ENCODE measurements at regions not wholly inside any gene's neighbourhood (a gene's known extent, or its start where the extent isn't known, plus 50 kb on each side); places are given as distances from the start of the nearest gene placed in this dataset.
"Not testable (repeated sequence)": the region's sequence is repeated elsewhere in the genome, so short reads cannot be mapped to it uniquely, and the experiment has no call there.

DNA sequence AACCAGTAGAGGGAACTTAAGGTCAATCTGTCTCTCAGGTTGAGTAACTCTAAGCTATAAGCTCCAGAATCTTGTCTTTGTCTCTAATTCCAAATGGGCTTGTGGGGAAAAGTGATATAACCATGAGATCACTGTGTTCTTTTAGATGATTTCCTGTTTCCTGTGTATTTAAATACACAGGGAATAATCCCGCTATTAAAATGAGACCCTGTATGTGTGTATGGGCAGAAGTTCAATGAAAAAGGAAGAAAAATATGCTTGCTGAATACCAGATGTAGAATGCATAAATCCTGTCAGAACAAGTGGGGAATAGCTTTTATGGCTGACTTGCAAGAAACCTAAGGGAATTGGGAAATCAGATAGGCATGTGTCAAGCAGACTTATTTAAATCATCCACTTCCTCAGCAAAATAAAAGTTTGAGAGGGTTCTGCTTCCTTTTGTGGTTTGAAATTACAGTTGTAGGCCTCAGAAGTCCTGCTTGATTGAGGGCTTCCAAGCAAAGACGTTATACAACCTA is 164.7 kb upstream of the PDE7B start:
- no peaks in the 10 kb centered on the region for H3K36me3 Mint-ChIP-seq (ENCODE audit: unreplicated experiment)
- peak overlapping the region; percentile 49 for H3K27ac Mint-ChIP-seq (ENCODE audit: unreplicated experiment)
- DNase-seq (ENCODE audit: extremely low spot score, unreplicated experiment), result no peak
- no peaks in the 10 kb centered on the region for H3K27me3 Mint-ChIP-seq (ENCODE audit: unreplicated experiment)
- H3K9me3 Mint-ChIP-seq (ENCODE audit: unreplicated experiment), result peaks cover 3% of the 10 kb centered on the region
- no peak overlapping the region for H3K4me3 Mint-ChIP-seq (ENCODE audit: unreplicated experiment)
- TF ChIP-seq, protein P1, sequence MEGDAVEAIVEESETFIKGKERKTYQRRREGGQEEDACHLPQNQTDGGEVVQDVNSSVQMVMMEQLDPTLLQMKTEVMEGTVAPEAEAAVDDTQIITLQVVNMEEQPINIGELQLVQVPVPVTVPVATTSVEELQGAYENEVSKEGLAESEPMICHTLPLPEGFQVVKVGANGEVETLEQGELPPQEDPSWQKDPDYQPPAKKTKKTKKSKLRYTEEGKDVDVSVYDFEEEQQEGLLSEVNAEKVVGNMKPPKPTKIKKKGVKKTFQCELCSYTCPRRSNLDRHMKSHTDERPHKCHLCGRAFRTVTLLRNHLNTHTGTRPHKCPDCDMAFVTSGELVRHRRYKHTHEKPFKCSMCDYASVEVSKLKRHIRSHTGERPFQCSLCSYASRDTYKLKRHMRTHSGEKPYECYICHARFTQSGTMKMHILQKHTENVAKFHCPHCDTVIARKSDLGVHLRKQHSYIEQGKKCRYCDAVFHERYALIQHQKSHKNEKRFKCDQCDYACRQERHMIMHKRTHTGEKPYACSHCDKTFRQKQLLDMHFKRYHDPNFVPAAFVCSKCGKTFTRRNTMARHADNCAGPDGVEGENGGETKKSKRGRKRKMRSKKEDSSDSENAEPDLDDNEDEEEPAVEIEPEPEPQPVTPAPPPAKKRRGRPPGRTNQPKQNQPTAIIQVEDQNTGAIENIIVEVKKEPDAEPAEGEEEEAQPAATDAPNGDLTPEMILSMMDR (IDR thresholded peaks at IDR 0.05), result no peak
- peaks cover 20% of the 10 kb centered on the region for H3K4me1 Mint-ChIP-seq (ENCODE audit: unreplicated experiment)

DNA sequence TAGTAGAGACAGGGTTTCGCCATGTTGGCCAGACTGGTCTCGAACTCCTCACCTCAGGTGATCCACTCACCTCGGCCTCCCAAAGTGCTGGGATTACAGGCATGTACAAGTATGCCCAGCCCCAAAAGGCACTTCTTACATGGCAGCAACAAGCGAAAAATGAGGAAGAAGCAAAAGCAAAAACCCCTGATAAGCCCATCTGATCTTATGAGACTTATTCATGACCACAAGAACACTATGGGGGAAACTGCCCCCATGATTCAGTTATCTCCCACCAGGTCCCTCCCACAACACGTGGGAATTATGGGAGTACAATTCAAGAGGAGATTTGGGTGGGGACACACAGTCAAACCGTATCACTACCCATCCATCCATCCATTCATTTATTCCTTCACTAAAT is 163.0 kb upstream of the PDE7B start:
- H3K9me3 Mint-ChIP-seq (ENCODE audit: unreplicated experiment); H3K27ac Mint-ChIP-seq (ENCODE audit: unreplicated experiment); H3K4me3 Mint-ChIP-seq (ENCODE audit: unreplicated experiment); DNase-seq (ENCODE audit: extremely low spot score, unreplicated experiment); H3K36me3 Mint-ChIP-seq (ENCODE audit: unreplicated experiment); H3K27me3 Mint-ChIP-seq (ENCODE audit: unreplicated experiment): not testable (repeated sequence)
- H3K4me1 Mint-ChIP-seq (ENCODE audit: unreplicated experiment), result peaks cover 27% of the 10 kb centered on the region

DNA sequence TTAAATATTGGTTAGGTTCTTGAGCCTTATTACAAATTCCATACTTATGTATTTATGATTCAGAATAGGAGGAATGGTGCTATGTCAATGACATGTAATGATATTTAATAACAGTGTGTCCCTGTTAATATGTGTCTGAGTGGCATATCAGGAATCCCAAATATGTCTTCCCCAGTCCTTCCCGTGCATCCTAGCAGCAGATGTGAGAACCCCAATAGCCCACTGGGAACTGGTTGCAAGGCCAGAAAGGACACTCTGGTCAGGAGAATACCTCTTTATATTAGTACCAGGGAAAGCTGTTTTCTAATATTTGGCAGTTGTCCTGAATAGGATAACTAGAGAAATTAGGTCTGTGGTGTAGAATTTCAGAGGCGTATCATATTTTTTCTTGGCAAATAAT is 159.1 kb upstream of the PDE7B start:
- DNase-seq (ENCODE audit: extremely low spot score, unreplicated experiment), result no peak

DNA sequence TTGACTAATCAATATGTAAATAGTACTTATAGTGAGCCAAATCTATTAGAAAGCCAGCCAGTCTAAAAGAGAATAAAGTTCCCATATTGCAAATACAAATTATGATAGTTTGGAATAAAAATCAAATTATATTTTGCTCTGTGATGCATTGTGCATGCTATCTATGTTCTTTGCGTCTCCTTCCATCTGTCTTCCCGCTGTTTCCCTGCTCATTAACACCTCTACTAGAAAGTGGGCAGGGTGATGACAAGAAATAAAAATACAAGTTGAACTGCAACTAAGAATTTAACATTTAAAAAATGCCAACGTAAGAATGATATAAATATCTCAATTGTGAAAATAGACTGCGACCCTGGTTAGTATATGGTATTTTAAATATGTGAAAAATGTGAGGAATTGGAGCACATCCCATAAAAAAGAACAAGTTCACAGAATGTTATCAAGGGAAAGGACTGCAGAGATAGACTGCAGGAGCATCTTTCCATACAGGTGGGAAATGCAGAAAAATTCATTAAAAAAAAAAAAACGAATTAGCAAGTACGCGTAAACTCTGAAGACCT is 157.6 kb upstream of the PDE7B start:
- DNase-seq (ENCODE audit: extremely low spot score, unreplicated experiment), result no peak
- peaks cover 16% of the 10 kb centered on the region for H3K4me1 Mint-ChIP-seq (ENCODE audit: unreplicated experiment)
- peaks cover 5% of the 10 kb centered on the region for H3K9me3 Mint-ChIP-seq (ENCODE audit: unreplicated experiment)
- H3K36me3 Mint-ChIP-seq (ENCODE audit: unreplicated experiment), result no peaks in the 10 kb centered on the region
- no peak overlapping the region for H3K4me3 Mint-ChIP-seq (ENCODE audit: unreplicated experiment)
- no peak overlapping the region for H3K27ac Mint-ChIP-seq (ENCODE audit: unreplicated experiment)
- TF ChIP-seq, protein P1 (IDR thresholded peaks at IDR 0.05), result no peak
- H3K27me3 Mint-ChIP-seq (ENCODE audit: unreplicated experiment), result no peaks in the 10 kb centered on the region

More for the DNA sequence above, 159.1 kb upstream of the PDE7B start:
- Mint-ChIP-seq H3K9me3 (ENCODE audit: unreplicated experiment) (peaks cover 5% of the 10 kb centered on the region), H3K36me3 (ENCODE audit: unreplicated experiment) (no peaks in the 10 kb centered on the region), H3K4me1 (ENCODE audit: unreplicated experiment) (peaks cover 18% of the 10 kb centered on the region), H3K27me3 (ENCODE audit: unreplicated experiment) (no peaks in the 10 kb centered on the region), H3K4me3 (ENCODE audit: unreplicated experiment) (no peak overlapping the region), H3K27ac (ENCODE audit: unreplicated experiment) (no peak overlapping the region)
- TF ChIP-seq, protein P1 (IDR thresholded peaks at IDR 0.05), result no peak

DNA sequence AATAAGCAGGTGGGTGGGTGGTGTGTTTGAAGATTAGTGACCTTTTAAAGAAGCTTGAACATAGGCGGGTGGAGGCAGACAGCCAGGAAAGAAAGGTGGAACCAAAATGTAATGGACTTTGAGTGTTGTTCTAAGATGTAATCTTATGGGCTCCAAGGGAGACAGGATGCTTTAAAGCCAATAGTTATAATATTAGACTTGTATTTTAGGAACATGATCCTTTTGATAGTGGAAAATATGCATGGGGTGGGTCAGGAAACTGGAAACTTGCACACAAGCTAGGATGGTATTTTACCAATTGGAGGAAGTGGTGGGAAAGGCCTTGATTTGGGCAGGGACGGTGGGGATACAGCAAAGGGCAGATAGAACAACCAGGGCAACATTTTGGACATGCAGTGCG is 151.8 kb upstream of the PDE7B start:
- H3K4me3 Mint-ChIP-seq (ENCODE audit: unreplicated experiment), result no peak overlapping the region
- no peak for DNase-seq (ENCODE audit: extremely low spot score, unreplicated experiment)
- TF ChIP-seq, protein P1 (IDR thresholded peaks at IDR 0.05), result no peak
- no peaks in the 10 kb centered on the region for H3K27me3 Mint-ChIP-seq (ENCODE audit: unreplicated experiment)
- H3K4me1 Mint-ChIP-seq (ENCODE audit: unreplicated experiment), result no peaks in the 10 kb centered on the region
- no peaks in the 10 kb centered on the region for H3K36me3 Mint-ChIP-seq (ENCODE audit: unreplicated experiment)
- H3K27ac Mint-ChIP-seq (ENCODE audit: unreplicated experiment), result no peak overlapping the region
- peaks cover 7% of the 10 kb centered on the region for H3K9me3 Mint-ChIP-seq (ENCODE audit: unreplicated experiment)
